ENCODE measurements at regions not wholly inside any gene's neighbourhood (a gene's known extent, or its start where the extent isn't known, plus 50 kb on each side); places are given as distances from the start of the nearest gene placed in this dataset.

DNA sequence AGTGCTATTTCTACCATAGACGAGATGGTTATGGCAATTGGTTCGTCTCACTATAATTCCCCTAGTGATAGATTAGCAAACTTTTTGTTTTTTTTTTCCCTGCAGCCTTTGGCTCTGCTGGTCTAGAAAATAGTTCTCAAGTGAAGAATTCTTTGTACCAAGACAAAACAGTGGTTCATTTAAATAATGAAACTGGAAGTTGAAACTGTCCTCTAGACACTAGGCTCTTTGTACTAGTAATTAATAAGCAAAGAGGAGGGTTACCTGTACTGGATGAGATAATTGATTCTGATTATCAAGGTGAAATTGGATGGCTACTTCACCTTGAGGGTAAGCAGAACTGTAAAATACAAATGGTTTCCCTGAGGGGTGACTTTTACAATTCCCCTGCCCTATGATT lies 156.9 kb upstream of the DCC start:
- Histone ChIP-seq H2AK5ac (ENCODE audit: insufficient read length, low read length) (no peak overlapping the region), H2BK12ac (ENCODE audit: insufficient read length, low read depth, low read length) (no peak overlapping the region), H3K27me3 (ENCODE audit: insufficient read depth, low read length) (no peaks in the 10 kb centered on the region), H3K56ac (ENCODE audit: insufficient read length, low read depth, low read length) (no peak overlapping the region), H3K18ac (ENCODE audit: insufficient read length, low read depth, low read length) (no peak overlapping the region), H3K27ac (ENCODE audit: insufficient read length, low read depth, low read length) (no peak overlapping the region), H4K8ac (replicated peaks; ENCODE audit: insufficient read length, low read depth, low read length) (no peak overlapping the region), H2AFZ (ENCODE audit: low read length) (no peak overlapping the region), H3K4me2 (ENCODE audit: insufficient read depth, insufficient read length, low read length) (no peak overlapping the region), H2BK15ac (ENCODE audit: low read depth, low read length) (no peak overlapping the region), H4K20me1 (ENCODE audit: control insufficient read depth, insufficient read depth, insufficient read length) (no peaks in the 10 kb centered on the region), H2BK5ac (ENCODE audit: insufficient read length, low read length) (no peak overlapping the region), H3K79me1 (ENCODE audit: insufficient read depth, low read depth, low read length, poor library complexity, severe bottlenecking) (no peaks in the 10 kb centered on the region), H3K4me1 (ENCODE audit: insufficient read depth, low read length) (no peaks in the 10 kb centered on the region; the same call in 1 of the 2 replicates), H4K91ac (ENCODE audit: insufficient read length, low read depth, low read length) (no peak overlapping the region), H2BK20ac (ENCODE audit: low read depth, low read length, poor library complexity, severe bottlenecking) (no peak overlapping the region), H3K79me2 (ENCODE audit: insufficient read depth, low read length) (no peaks in the 10 kb centered on the region), H3K23me2 (ENCODE audit: insufficient read length, low read depth, low read length, poor library complexity, severe bottlenecking) (no peaks in the 10 kb centered on the region), H3K4ac (ENCODE audit: low read depth, low read length) (no peak overlapping the region), H3K14ac (ENCODE audit: insufficient read depth, low read length) (no peak overlapping the region), H4K5ac (ENCODE audit: insufficient read length, low read depth, low read length) (no peak overlapping the region), H3K23ac (ENCODE audit: insufficient read length, low read depth, low read length) (no peak overlapping the region), H3K9ac (ENCODE audit: extremely low read depth, insufficient read length, low read length) (no peak overlapping the region), H2BK120ac (ENCODE audit: low read depth, low read length, poor library complexity, severe bottlenecking) (no peak overlapping the region), H3K9me3 (ENCODE audit: control insufficient read depth, low read depth, low read length) (no peaks in the 10 kb centered on the region), H3T11ph (ENCODE audit: low read length) (no peak overlapping the region)
- H3K36me3 Mint-ChIP-seq (ENCODE audit: insufficient read depth in 1 of 3, low read depth in 3 of 3), result peaks cover 0 to 11% (median 0%) of the 10 kb centered on the region in 3 experiments; a peak in 3 of 7 replicates
- DNase-seq, result no peak
- H3K27me3 Mint-ChIP-seq (ENCODE audit: low read depth), result no peaks in the 10 kb centered on the region
- H3K27ac Mint-ChIP-seq, result no peak overlapping the region
- TF ChIP-seq, protein P1, sequence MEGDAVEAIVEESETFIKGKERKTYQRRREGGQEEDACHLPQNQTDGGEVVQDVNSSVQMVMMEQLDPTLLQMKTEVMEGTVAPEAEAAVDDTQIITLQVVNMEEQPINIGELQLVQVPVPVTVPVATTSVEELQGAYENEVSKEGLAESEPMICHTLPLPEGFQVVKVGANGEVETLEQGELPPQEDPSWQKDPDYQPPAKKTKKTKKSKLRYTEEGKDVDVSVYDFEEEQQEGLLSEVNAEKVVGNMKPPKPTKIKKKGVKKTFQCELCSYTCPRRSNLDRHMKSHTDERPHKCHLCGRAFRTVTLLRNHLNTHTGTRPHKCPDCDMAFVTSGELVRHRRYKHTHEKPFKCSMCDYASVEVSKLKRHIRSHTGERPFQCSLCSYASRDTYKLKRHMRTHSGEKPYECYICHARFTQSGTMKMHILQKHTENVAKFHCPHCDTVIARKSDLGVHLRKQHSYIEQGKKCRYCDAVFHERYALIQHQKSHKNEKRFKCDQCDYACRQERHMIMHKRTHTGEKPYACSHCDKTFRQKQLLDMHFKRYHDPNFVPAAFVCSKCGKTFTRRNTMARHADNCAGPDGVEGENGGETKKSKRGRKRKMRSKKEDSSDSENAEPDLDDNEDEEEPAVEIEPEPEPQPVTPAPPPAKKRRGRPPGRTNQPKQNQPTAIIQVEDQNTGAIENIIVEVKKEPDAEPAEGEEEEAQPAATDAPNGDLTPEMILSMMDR (conservative IDR thresholded peaks at IDR 0.05), result no peak
- peaks cover 0 to under 1% of the 10 kb centered on the region in 2 experiments; a peak in 2 of 4 replicates for H3K4me1 Mint-ChIP-seq
- no peak overlapping the region for H3K4me3 Mint-ChIP-seq
- no CpG with 5 or more reads among the region's 2 CpGs for WGBS (ENCODE audit: extremely low coverage, insufficient read length, low lambda C conversion rate)
- H3K9me3 Mint-ChIP-seq, result peaks cover 0 to 9% of the 10 kb centered on the region in 2 experiments; a peak in 4 of 5 replicates
